C4-2B (cell line): ENCODE measurements at regions not wholly inside any gene's neighbourhood (a gene's known extent, or its start where the extent isn't known, plus 50 kb on each side); places are given as distances from the start of the nearest gene placed in this dataset.

Source experiments
- H3K27ac ChIP-seq: fragments of 450-650 bp; 2 replicates; pipeline ENCODE4 v1.5.1; 2017
- ZFX ChIP-seq: fragments of 450-650 bp; IDR thresholded peaks from 2 replicates; pipeline ENCODE4 v1.6.1; 2017
- TF ChIP-seq, protein P1 (sequence below): fragments of 450-650 bp; conservative IDR thresholded peaks from 2 replicates; pipeline ENCODE4 v1.5.1; 2017; ENCODE audit warnings: mild to moderate bottlenecking

DNA sequence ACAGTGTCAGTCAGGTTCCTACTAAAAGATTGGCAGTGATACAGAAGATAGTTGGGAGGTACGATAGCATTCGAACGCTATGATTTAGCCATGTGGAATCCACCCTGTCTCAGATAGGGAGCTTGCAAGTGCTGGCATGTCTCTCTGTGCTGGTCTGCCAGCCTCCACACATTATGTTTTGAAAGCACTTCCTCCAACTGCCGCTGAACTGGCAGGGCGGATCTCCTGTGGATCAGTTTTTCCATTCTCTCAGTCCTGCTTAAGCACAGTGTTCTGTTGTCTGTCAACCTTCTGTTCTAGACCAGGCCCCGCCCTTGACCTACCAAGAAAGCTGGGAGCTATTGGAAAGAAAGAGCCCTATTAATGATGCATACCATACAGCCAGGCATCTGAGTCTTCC is 65.5 kb upstream of the PALMD start:
- TF ChIP-seq, protein P1, sequence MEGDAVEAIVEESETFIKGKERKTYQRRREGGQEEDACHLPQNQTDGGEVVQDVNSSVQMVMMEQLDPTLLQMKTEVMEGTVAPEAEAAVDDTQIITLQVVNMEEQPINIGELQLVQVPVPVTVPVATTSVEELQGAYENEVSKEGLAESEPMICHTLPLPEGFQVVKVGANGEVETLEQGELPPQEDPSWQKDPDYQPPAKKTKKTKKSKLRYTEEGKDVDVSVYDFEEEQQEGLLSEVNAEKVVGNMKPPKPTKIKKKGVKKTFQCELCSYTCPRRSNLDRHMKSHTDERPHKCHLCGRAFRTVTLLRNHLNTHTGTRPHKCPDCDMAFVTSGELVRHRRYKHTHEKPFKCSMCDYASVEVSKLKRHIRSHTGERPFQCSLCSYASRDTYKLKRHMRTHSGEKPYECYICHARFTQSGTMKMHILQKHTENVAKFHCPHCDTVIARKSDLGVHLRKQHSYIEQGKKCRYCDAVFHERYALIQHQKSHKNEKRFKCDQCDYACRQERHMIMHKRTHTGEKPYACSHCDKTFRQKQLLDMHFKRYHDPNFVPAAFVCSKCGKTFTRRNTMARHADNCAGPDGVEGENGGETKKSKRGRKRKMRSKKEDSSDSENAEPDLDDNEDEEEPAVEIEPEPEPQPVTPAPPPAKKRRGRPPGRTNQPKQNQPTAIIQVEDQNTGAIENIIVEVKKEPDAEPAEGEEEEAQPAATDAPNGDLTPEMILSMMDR: no peak
- no peak for TF ChIP-seq ZFX
- H3K27ac ChIP-seq: no peak overlapping the region

DNA sequence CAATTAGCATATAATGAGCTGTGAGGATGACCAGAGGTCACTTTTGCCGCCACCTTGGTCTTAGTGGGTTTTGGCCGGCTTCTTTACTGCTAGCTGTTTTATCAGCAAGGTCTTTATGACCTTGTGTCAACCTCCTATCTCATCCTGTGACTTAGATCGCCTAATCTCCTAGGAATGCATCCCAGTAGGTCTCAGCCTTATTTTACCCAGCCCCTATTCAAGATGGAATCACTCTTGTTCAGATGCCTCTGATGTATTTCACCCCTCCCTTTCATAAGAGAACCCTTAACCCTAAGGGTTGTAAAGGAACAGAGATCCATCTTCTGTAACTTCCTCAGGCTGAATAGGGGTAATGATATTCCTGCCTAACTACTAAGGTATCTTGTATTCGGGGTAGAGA is 58.9 kb upstream of the PALMD start:
- no peak overlapping the region for H3K27ac ChIP-seq
- TF ChIP-seq, protein P1: no peak
- TF ChIP-seq ZFX: no peak

DNA sequence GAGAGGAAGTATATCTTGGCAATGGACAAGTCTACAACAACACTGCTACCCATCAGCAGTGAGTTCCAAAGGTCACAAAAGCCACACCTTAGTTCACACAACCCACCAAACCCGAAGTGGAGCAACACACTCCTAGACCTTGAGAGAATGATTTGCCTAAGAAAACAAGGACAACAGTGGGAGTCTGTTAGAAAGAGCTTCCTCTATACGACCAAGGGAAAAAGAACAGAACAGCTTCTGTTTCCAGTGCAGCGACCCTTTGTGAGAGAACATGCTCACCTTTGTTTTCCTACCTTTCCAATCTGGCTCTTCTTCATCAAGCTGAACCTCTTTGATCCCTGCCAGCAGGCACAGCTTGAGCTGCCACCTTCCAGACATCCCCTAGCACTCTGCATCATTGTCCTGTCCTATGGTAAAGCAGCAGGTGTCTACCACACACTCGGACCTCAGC is 56.7 kb upstream of the PALMD start:
- TF ChIP-seq, protein P1: no peak
- no peak for TF ChIP-seq ZFX
- no peak overlapping the region for H3K27ac ChIP-seq

DNA sequence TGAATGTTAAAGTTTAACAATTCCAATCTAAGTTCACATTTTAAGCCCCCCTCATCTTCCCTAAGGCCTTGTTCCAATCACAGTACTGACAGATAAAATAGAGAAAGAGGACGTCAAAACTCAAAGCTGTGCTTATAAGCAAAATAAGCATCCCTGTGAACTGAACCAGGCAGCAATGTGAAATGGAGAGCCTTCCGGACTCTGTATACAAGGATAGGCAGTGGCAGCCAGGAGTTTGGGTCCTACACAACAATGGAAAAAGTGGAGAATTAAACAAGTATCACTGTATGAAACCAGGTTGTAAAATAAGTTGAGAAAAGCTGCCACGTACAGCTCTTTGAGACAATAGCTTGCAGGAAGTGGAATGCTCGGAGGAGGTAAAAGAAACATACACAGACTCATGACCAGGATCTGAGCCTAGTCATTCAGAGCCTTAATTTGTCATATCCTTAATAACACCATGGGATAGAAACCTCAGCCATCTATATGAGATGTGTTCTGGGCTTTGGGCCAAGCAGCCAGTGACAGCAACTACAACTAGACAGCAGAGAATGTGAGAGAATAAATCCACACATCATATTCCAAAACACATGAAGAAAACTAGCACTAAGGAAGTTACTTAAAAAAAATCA is 55.2 kb upstream of the PALMD start:
- H3K27ac ChIP-seq: no peak overlapping the region
- TF ChIP-seq ZFX: no peak
- TF ChIP-seq, protein P1: no peak

DNA sequence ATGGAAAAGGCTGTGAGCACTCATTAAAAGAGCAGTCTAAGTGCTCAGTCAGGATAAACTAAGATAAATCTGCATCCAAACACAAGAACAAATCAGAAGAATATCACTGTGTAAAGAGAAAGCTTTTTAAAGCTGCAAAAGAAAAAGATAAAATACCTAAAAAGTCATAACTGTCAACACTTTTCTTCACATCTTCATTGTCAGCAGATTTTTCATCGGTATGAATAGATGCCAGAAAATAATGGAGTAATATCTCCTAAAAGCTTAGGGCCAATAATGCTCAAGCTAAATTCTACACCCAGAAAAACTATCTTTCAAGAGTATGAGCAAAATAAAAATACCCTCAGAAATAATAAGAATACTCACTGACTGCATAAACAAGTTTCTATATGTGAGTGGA is 54.0 kb upstream of the PALMD start:
- no peak overlapping the region for H3K27ac ChIP-seq
- TF ChIP-seq, protein P1: no peak
- no peak for TF ChIP-seq ZFX

DNA sequence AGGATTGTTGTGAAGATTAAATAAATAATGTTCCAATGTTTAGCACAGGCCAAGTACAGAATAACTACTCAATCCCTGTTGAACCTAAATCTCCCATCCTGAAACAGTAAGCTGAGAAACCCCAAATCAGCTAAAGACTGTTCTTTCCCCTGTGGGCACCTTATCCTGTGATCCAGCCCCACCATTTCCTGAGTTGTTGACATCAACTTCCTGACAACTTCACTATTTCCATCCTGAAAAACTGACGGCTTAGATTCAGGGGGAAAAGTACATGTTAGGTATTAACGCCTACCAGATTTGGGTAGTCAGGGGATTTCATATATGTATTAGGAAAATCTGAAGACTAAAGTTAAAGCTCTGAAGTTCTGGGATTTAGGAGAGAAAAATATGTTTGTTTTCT is 51.7 kb upstream of the PALMD start:
- no peak overlapping the region for H3K27ac ChIP-seq

DNA sequence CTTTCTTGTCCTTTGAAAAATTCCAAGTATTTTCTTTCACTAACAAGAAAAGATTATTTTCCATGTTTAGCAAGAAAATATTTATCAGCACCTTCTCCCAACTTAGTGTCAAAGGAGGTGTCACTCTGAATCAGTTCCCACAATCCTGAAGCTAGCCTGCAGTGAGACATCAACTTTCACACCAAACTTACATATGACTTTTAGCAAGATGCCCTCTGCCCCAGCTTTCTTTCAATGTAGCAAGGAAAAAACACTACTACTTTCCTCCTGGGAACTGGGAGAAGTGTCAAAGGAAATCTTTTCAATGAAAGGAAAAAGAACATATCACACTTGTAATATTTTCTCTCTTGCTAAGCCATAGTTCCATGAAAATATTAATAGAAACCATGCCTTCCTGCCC is 50.9 kb upstream of the PALMD start:
- H3K27ac ChIP-seq: no peak overlapping the region
- TF ChIP-seq ZFX: no peak
- TF ChIP-seq, protein P1: no peak

More for the DNA sequence above, 51.7 kb upstream of the PALMD start:
- TF ChIP-seq, protein P1: no peak
- no peak for TF ChIP-seq ZFX
